OCI-LY7 (cell line): ENCODE measurements at regions not wholly inside any gene's neighbourhood (a gene's known extent, or its start where the extent isn't known, plus 50 kb on each side); places are given as distances from the start of the nearest gene placed in this dataset.

Experiments
- BruUV-seq: library from RNA; stranded (reverse); fragments of 400-500 nt; replicated peaks from 2 replicates; lab custom pipeline; 2021; lab: Mats Ljungman, UMichigan
- CTCF ChIA-PET: fragments of 300-600 bp; sonication (Branson Sonifier 250); formaldehyde crosslinking; loops from one replicate; lab custom pipeline; 2022; ENCODE audit warnings: antibody characterized with exemption; ENCODE audit not compliant: unreplicated experiment; lab: Charles Lee
- POLR2A ChIA-PET: fragments of 300-600 bp; sonication (Branson Sonifier 250); formaldehyde crosslinking; loops from one replicate; lab custom pipeline; 2022; ENCODE audit warnings: antibody characterized with exemption; lab: Charles Lee
- DNase-seq: peaks from one replicate; pipeline ENCODE4 v3.0.0-alpha.2; 2015; ENCODE audit warnings: low spot score
- H2AFZ ChIP-seq: fragments of 200-600 bp; sonication (generic), shearing (Covaris generic); 2 replicates; pipeline ENCODE4 v1.6.1; 2014; ENCODE audit warnings: mild to moderate bottlenecking, antibody characterized with exemption, low read length, moderate library complexity
- H3K27ac ChIP-seq: fragments of 200-600 bp; sonication (generic); 2 replicates; pipeline ENCODE4 v1.5.1; 2014; ENCODE audit warnings: mixed run types, low read depth, mild to moderate bottlenecking, moderate library complexity, low read length, inconsistent platforms; ENCODE audit not compliant: poor library complexity, severe bottlenecking
- H3K36me3 ChIP-seq: fragments of 200-600 bp; sonication (generic); 2 replicates; pipeline ENCODE4 v1.6.1; 2014; ENCODE audit warnings: mild to moderate bottlenecking, antibody characterized with exemption, low read length, moderate library complexity, mixed read lengths; ENCODE audit not compliant: insufficient read depth
- H3K4me1 ChIP-seq: fragments of 200-600 bp; sonication (generic); 2 replicates; pipeline ENCODE4 v1.5.1; 2014; ENCODE audit warnings: mild to moderate bottlenecking, low read length; ENCODE audit not compliant: insufficient read depth, poor library complexity, severe bottlenecking
- H3K4me2 ChIP-seq: fragments of 200-600 bp; sonication (generic); 2 replicates; pipeline ENCODE4 v1.6.1; 2014; ENCODE audit warnings: mild to moderate bottlenecking, low read length
- H3K4me3 ChIP-seq: fragments of 200-600 bp; sonication (generic); 2 replicates; pipeline ENCODE4 v1.5.1; 2014; ENCODE audit warnings: mild to moderate bottlenecking, low read depth, low read length; ENCODE audit not compliant: poor library complexity, severe bottlenecking
- H3K79me2 ChIP-seq: fragments of 200-600 bp; sonication (generic); 2 replicates; pipeline ENCODE4 v1.6.1; 2016; ENCODE audit warnings: low read depth, mild to moderate bottlenecking, low read length, moderate library complexity, mixed read lengths; ENCODE audit not compliant: insufficient read depth
- H3K9me2 ChIP-seq: fragments of 200-600 bp; sonication (generic); 2 replicates; pipeline ENCODE4 v1.6.1; 2016; ENCODE audit warnings: mild to moderate bottlenecking, low read length, mixed read lengths; ENCODE audit not compliant: insufficient read depth
- H3K9me3 ChIP-seq: fragments of 200-600 bp; sonication (generic); 2 replicates; pipeline ENCODE4 v1.6.1; 2014; ENCODE audit warnings: mild to moderate bottlenecking, mixed run types, low read length, mixed read lengths
- H4K20me1 ChIP-seq: fragments of 200-600 bp; sonication (generic); 2 replicates; pipeline ENCODE4 v1.6.1; 2014; ENCODE audit warnings: mild to moderate bottlenecking, antibody characterized with exemption, low read length, moderate library complexity, mixed read lengths; ENCODE audit not compliant: insufficient read depth
- CTCF ChIP-seq: fragments of 200-600 bp; sonication (generic); conservative IDR thresholded peaks from 2 replicates; pipeline ENCODE4 v1.5.1; 2014; ENCODE audit warnings: mild to moderate bottlenecking, antibody characterized with exemption, low read length, moderate library complexity, mixed read lengths
- EZH2phosphoT487 ChIP-seq: fragments of 200-600 bp; sonication (generic); IDR thresholded peaks from 2 replicates; pipeline ENCODE4 v1.6.1; 2018; ENCODE audit warnings: low read depth, borderline replicate concordance, mild to moderate bottlenecking, mixed run types, antibody characterized with exemption, low read length, moderate library complexity, mixed read lengths
- intact Hi-C: fragments of 100-400 bp; cut with micrococcal nuclease; formaldehyde crosslinking; loops from one replicate; pipeline ENCODE4 v1.10.0; 2022; ENCODE audit not compliant: unreplicated experiment

GRCh38 chr4:42326524-42326923 is 70.8 kb upstream of the SHISA3 start:
- Histone ChIP-seq H3K9me3 (no peaks in the 10 kb centered on the region), H3K9me2 (no peaks in the 10 kb centered on the region), H3K36me3 (no peaks in the 10 kb centered on the region), H4K20me1 (no peaks in the 10 kb centered on the region), H3K79me2 (no peaks in the 10 kb centered on the region), H3K27ac (no peak overlapping the region), H2AFZ (no peak overlapping the region), H3K4me3 (no peak overlapping the region), H3K4me1 (peaks cover 6% of the 10 kb centered on the region), H3K4me2 (no peak overlapping the region)
- ChIA-PET CTCF (no interaction called here), POLR2A (interaction anchor here (0.6 kb wide), 1 partner anchor 8 kb away, joined by 3 read pairs; no protein-coding TSS in a partner anchor)
- DNase-seq: no peak
- no TSS peak for BruUV-seq
- intact Hi-C loops: no loop called here
- TF ChIP-seq CTCF (no peak), EZH2phosphoT487 (no peak)

GRCh38 chr4:42327323-42327722 is 70.0 kb upstream of the SHISA3 start:
- BruUV-seq: no TSS peak
- Histone ChIP-seq H3K9me2 (no peaks in the 10 kb centered on the region), H4K20me1 (no peaks in the 10 kb centered on the region), H3K27ac (no peak overlapping the region), H3K36me3 (no peaks in the 10 kb centered on the region), H3K4me1 (no peaks in the 10 kb centered on the region), H3K79me2 (no peaks in the 10 kb centered on the region), H2AFZ (no peak overlapping the region), H3K9me3 (no peaks in the 10 kb centered on the region), H3K4me3 (no peak overlapping the region), H3K4me2 (no peak overlapping the region)
- POLR2A ChIA-PET: no interaction called here
- TF ChIP-seq CTCF: no peak
- CTCF ChIA-PET: no interaction called here
- intact Hi-C loops: no loop called here
- DNase-seq: no peak

GRCh38 chr4:42328978-42329377 is 68.3 kb upstream of the SHISA3 start:
- Histone ChIP-seq H3K9me2 (no peaks in the 10 kb centered on the region), H3K4me2 (no peak overlapping the region), H4K20me1 (no peaks in the 10 kb centered on the region), H3K4me3 (no peak overlapping the region), H3K9me3 (no peaks in the 10 kb centered on the region), H3K79me2 (no peaks in the 10 kb centered on the region), H3K36me3 (no peaks in the 10 kb centered on the region), H3K4me1 (no peaks in the 10 kb centered on the region), H3K27ac (no peak overlapping the region), H2AFZ (no peak overlapping the region)
- POLR2A ChIA-PET: interaction anchor here (1.5 kb wide), 1 partner anchor 12 kb away, joined by 6 read pairs; no protein-coding TSS in a partner anchor
- TF ChIP-seq CTCF: no peak
- TF ChIP-seq EZH2phosphoT487: no peak
- no TSS peak for BruUV-seq
- no peak for DNase-seq
- intact Hi-C loops: no loop called here
- CTCF ChIA-PET: no interaction called here
